22Rv1 (cell line): ENCODE measurements at regions not wholly inside any gene's neighbourhood (a gene's known extent, or its start where the extent isn't known, plus 50 kb on each side); places are given as distances from the start of the nearest gene placed in this dataset.

Experiments used
- H3K27ac ChIP-seq: fragments of 450-650 bp; 2 replicates; pipeline ENCODE4 v1.5.1; 2017
- ZFX ChIP-seq: fragments of 450-650 bp; IDR thresholded peaks from 2 replicates; pipeline ENCODE4 v1.6.1; 2017; ENCODE audit warnings: antibody characterized with exemption, borderline replicate concordance
- TF ChIP-seq, protein P1 (sequence below): fragments of 450-650 bp; IDR thresholded peaks from 2 replicates; pipeline ENCODE4 v1.5.1; 2017; ENCODE audit warnings: mild to moderate bottlenecking

- H3K27ac ChIP-seq: no peak overlapping the region
- TF ChIP-seq, protein P1, sequence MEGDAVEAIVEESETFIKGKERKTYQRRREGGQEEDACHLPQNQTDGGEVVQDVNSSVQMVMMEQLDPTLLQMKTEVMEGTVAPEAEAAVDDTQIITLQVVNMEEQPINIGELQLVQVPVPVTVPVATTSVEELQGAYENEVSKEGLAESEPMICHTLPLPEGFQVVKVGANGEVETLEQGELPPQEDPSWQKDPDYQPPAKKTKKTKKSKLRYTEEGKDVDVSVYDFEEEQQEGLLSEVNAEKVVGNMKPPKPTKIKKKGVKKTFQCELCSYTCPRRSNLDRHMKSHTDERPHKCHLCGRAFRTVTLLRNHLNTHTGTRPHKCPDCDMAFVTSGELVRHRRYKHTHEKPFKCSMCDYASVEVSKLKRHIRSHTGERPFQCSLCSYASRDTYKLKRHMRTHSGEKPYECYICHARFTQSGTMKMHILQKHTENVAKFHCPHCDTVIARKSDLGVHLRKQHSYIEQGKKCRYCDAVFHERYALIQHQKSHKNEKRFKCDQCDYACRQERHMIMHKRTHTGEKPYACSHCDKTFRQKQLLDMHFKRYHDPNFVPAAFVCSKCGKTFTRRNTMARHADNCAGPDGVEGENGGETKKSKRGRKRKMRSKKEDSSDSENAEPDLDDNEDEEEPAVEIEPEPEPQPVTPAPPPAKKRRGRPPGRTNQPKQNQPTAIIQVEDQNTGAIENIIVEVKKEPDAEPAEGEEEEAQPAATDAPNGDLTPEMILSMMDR: no peak
- TF ChIP-seq ZFX: no peak
These were observed 570.5 kb upstream of the CFAP20DC start for GRCh38 chr3:59620325-59620724.

DNA sequence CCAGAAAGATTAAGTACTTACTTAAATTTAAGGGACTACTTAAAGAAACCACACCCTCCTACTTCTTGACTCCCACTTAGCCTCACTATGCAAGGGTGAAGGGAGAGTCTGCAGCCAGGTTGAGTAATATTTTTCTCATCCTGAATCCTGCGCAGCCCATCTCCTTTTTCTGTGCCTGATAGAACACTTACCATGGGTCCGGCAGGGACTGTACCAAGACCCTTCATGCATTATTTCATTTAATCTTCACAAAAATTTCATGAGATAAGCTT lies 562.6 kb upstream of the CFAP20DC start:
- no peak overlapping the region for H3K27ac ChIP-seq
- TF ChIP-seq, protein P1: no peak
- no peak for TF ChIP-seq ZFX

GRCh38 chr3:59611649-59612443 lies 562.0 kb upstream of the CFAP20DC start:
- no peak overlapping the region for H3K27ac ChIP-seq

GRCh38 chr3:59609657-59610348 lies 560.0 kb upstream of the CFAP20DC start:
- no peak for TF ChIP-seq ZFX
- TF ChIP-seq, protein P1: no peak
- H3K27ac ChIP-seq: no peak overlapping the region

More at GRCh38 chr3:59611649-59612443, 562.0 kb upstream of the CFAP20DC start:
- no peak for TF ChIP-seq ZFX
- TF ChIP-seq, protein P1: no peak

DNA sequence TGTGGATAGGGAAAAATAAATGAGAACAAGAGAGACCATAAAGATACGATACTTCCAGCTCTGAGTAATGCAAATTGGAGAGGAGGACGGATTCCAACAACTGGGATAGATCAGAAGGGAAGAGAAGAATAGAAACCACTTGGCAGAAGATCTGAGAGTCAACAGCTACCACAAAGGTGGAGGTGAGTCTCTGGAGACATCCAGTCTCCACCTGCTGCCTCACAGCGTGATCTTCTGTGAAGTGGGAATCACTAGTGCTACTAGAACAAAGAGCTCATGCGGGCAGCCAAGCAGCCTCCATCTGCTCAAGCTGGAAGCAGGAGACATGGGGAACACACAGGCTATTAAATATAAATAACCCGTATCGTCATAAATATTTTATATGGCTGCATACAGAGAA lies 558.5 kb upstream of the CFAP20DC start:
- TF ChIP-seq, protein P1: no peak
- TF ChIP-seq ZFX: no peak

DNA sequence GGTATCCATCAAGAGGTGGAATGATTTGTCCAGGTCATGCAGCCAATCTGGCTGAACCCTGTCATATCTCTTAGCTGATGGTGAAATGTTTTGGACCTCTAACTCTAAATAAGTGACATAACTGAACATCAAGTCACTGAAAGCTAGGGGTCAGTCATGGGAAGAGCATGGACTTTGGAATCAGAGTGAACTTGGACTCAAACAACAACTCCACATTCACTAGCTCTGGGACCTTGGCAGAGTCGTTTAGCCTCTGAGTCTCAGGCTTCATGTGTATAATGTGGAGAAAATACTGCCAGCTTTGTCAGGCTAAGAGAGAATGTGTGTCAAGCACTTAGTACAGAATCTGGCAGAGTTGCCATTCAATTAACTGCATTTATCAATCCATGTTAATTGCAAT lies 557.8 kb upstream of the CFAP20DC start:
- H3K27ac ChIP-seq: peak overlapping the region; percentile 60; the same call in 1 of the 2 replicates
- TF ChIP-seq, protein P1: peak; percentile 20; the same call in 1 of the 2 replicates
- TF ChIP-seq ZFX: no peak

More for the DNA sequence above, 558.5 kb upstream of the CFAP20DC start:
- no peak overlapping the region for H3K27ac ChIP-seq
